ENCODE measurements at regions not wholly inside any gene's neighbourhood (a gene's known extent, or its start where the extent isn't known, plus 50 kb on each side); places are given as distances from the start of the nearest gene placed in this dataset.

GRCh38 chr2:71906357-71906973, 241.2 kb downstream of the CYP26B1 start:
- no peaks in the 10 kb centered on the region for H3K4me1 Mint-ChIP-seq
- peaks cover 3 to 9% of the 10 kb centered on the region in 2 donors for H3K27me3 Mint-ChIP-seq
- intact Hi-C loops (cut with micrococcal nuclease) = no loop called here
- H3K4me3 Mint-ChIP-seq = no peak overlapping the region
- ChIA-PET POLR2A (ENCODE audit: partially characterized antibody) (no interaction called here), CTCF (ENCODE audit: partially characterized antibody) (interaction anchor here (1.0 kb wide), 1 partner anchor 17 kb away, joined by 3 read pairs; no protein-coding TSS in a partner anchor)
- DNase-seq = no peak
- Histone ChIP-seq H3K36me3 (ENCODE audit: insufficient read depth, low read length) (no peaks in the 10 kb centered on the region), H3K4me1 (ENCODE audit: insufficient read depth, low read length) (no peaks in the 10 kb centered on the region), H3K27ac (ENCODE audit: low read depth, low read length) (no peak overlapping the region), H3K4me3 (ENCODE audit: low read length in 2 of 2) (no peak overlapping the region), H3K27me3 (ENCODE audit: insufficient read depth, low read length) (no peaks in the 10 kb centered on the region), H3K9me3 (ENCODE audit: control insufficient read depth in 1 of 2, low read length in 2 of 2) (no peaks in the 10 kb centered on the region)
- no peaks in the 10 kb centered on the region for H3K36me3 Mint-ChIP-seq
- H3K9me3 Mint-ChIP-seq = peaks cover 0 to 22% (median 8%) of the 10 kb centered on the region in 8 donors
- H3K27ac Mint-ChIP-seq = no peak overlapping the region

DNA sequence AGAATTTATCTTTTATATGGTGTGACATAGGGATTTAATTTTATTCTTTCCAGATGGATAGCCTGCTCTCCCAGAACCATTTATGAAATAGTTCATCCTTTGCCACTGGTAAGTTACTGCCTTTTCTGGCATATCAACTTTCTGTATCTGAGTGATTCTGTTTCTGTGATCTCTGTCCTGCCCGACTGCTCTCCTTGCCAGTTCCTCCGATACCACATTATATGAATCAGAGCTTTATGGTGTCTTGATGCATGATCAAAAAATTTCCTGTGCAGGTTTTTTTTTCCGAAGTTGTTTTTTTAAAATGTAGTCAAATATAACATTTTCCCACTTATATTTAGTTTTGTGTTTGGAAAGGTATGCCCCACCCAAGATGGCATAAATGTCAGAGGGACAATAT, 242.5 kb downstream of the CYP26B1 start:
- H3K9me3 ChIP-seq (ENCODE audit: control insufficient read depth in 1 of 2, low read length in 2 of 2) = no peaks in the 10 kb centered on the region
- ChIA-PET POLR2A (ENCODE audit: partially characterized antibody) (no interaction called here), CTCF (ENCODE audit: partially characterized antibody) (no interaction called here)
- no peaks in the 10 kb centered on the region for H3K4me1 ChIP-seq (ENCODE audit: insufficient read depth, low read length)
- H3K36me3 ChIP-seq (ENCODE audit: insufficient read depth, low read length) = no peaks in the 10 kb centered on the region
- no peak overlapping the region for H3K4me3 Mint-ChIP-seq
- peaks cover 0 to 18% (median 8%) of the 10 kb centered on the region in 8 donors for H3K9me3 Mint-ChIP-seq
- H3K4me1 Mint-ChIP-seq = no peaks in the 10 kb centered on the region
- intact Hi-C loops (cut with micrococcal nuclease) = no loop called here
- H3K27ac ChIP-seq (ENCODE audit: low read depth, low read length) = no peak overlapping the region
- no peaks in the 10 kb centered on the region for H3K27me3 ChIP-seq (ENCODE audit: insufficient read depth, low read length)
- no peak for DNase-seq
- no peak overlapping the region for H3K27ac Mint-ChIP-seq
- no peak overlapping the region for H3K4me3 ChIP-seq (ENCODE audit: low read length in 2 of 2)
- H3K36me3 Mint-ChIP-seq = no peaks in the 10 kb centered on the region
- H3K27me3 Mint-ChIP-seq = peaks cover 3 to 11% of the 10 kb centered on the region in 2 donors

GRCh38 chr2:71903841-71904240, 243.8 kb downstream of the CYP26B1 start:
- ChIA-PET CTCF (ENCODE audit: partially characterized antibody) (no interaction called here), POLR2A (ENCODE audit: partially characterized antibody) (no interaction called here)
- intact Hi-C loops (cut with micrococcal nuclease) = no loop called here
- H3K27me3 ChIP-seq (ENCODE audit: insufficient read depth, low read length) = no peaks in the 10 kb centered on the region
- H3K9me3 Mint-ChIP-seq = peaks cover 0 to 6% (median 0%) of the 10 kb centered on the region in 8 donors
- H3K27me3 Mint-ChIP-seq = peaks cover 3 to 12% of the 10 kb centered on the region in 2 donors
- H3K36me3 Mint-ChIP-seq = no peaks in the 10 kb centered on the region
- no peak overlapping the region for H3K27ac Mint-ChIP-seq
- no peak for DNase-seq
- no peaks in the 10 kb centered on the region for H3K9me3 ChIP-seq (ENCODE audit: control insufficient read depth in 1 of 2, low read length in 2 of 2)
- no peaks in the 10 kb centered on the region for H3K4me1 ChIP-seq (ENCODE audit: insufficient read depth, low read length)
- no peak overlapping the region for H3K27ac ChIP-seq (ENCODE audit: low read depth, low read length)
- no peaks in the 10 kb centered on the region for H3K36me3 ChIP-seq (ENCODE audit: insufficient read depth, low read length)
- peaks cover 0 to 1% (median 0%) of the 10 kb centered on the region in 4 donors for H3K4me1 Mint-ChIP-seq
- no peak overlapping the region for H3K4me3 ChIP-seq (ENCODE audit: low read length in 2 of 2)
- H3K4me3 Mint-ChIP-seq = no peak overlapping the region

- ChIA-PET POLR2A (ENCODE audit: partially characterized antibody) (no interaction called here), CTCF (ENCODE audit: partially characterized antibody) (no interaction called here)
- intact Hi-C loops (cut with micrococcal nuclease) = no loop called here
- H3K9me3 Mint-ChIP-seq = no peaks in the 10 kb centered on the region
- H3K27ac ChIP-seq (ENCODE audit: low read depth, low read length) = no peak overlapping the region
- no peaks in the 10 kb centered on the region for H3K36me3 ChIP-seq (ENCODE audit: insufficient read depth, low read length)
- peaks cover 4 to 7% of the 10 kb centered on the region in 2 donors for H3K27me3 Mint-ChIP-seq
- H3K4me1 Mint-ChIP-seq = peaks cover 0 to 1% (median 0%) of the 10 kb centered on the region in 4 donors
- H3K4me3 Mint-ChIP-seq = no peak overlapping the region
- no peaks in the 10 kb centered on the region for H3K36me3 Mint-ChIP-seq
- H3K4me3 ChIP-seq (ENCODE audit: low read length in 2 of 2) = no peak overlapping the region
- H3K27ac Mint-ChIP-seq = no peak overlapping the region
- H3K27me3 ChIP-seq (ENCODE audit: insufficient read depth, low read length) = no peaks in the 10 kb centered on the region
- H3K4me1 ChIP-seq (ENCODE audit: insufficient read depth, low read length) = no peaks in the 10 kb centered on the region
- DNase-seq = no peak
- no peaks in the 10 kb centered on the region for H3K9me3 ChIP-seq (ENCODE audit: control insufficient read depth in 1 of 2, low read length in 2 of 2)
Measured at GRCh38 chr2:71901466-71901865, 246.2 kb downstream of the CYP26B1 start.

DNA sequence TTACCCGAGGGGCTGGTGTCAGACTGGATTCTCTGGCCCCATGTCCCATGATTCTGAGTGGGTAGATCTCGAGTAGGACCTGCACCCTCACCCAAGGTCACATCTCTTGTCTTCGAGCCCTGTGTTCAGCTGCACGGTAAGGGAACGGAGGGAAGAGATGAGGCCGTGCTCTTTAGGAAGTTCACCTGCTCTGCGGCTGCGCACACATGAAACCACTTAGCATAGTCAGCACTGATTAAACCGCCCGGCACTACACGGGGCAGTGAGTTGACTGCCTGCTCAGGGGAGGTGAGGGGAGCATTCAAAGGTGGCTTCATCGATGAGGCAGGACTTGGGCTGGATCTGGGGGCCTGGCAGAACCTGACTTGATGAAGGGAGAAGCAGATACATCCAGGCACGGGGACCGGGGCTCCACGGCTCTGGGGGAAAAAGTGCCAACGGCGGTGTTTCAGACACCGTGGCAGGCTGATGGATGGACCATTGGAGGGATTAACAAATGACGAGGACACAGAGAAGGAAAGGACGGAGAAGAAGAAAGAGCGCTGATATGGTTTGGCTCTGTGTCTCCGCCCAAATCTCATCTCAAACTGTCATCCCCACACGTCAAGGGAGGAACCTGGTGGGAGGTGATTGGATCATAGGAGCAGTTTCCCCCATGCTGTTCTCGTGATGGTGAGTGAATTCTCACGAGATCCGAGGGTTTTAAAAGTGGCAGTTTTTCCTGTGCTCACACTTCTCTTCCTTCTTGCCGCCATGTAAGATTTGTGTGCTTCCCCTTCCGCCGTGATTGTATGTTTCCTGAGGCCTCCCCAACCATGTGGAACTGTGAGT, 248.6 kb downstream of the CYP26B1 start:
- Histone ChIP-seq H3K9me3 (ENCODE audit: control insufficient read depth in 1 of 2, low read length in 2 of 2) (no peaks in the 10 kb centered on the region), H3K36me3 (ENCODE audit: insufficient read depth, low read length) (no peaks in the 10 kb centered on the region), H3K27me3 (ENCODE audit: insufficient read depth, low read length) (no peaks in the 10 kb centered on the region), H3K27ac (ENCODE audit: low read depth, low read length) (no peak overlapping the region), H3K4me3 (ENCODE audit: low read length in 2 of 2) (no peak overlapping the region), H3K4me1 (ENCODE audit: insufficient read depth, low read length) (no peaks in the 10 kb centered on the region)
- Mint-ChIP-seq H3K27me3 (peaks cover 3 to 4% of the 10 kb centered on the region in 2 donors), H3K27ac (no peak overlapping the region), H3K4me3 (no peak overlapping the region), H3K36me3 (no peaks in the 10 kb centered on the region), H3K9me3 (no peaks in the 10 kb centered on the region), H3K4me1 (peaks cover 0 to 1% (median 0%) of the 10 kb centered on the region in 4 donors)
- intact Hi-C loops (cut with micrococcal nuclease) = no loop called here
- CTCF ChIA-PET (ENCODE audit: partially characterized antibody) = no interaction called here
- DNase-seq = no peak
- POLR2A ChIA-PET (ENCODE audit: partially characterized antibody) = no interaction called here

GRCh38 chr2:71898375-71898774, 249.3 kb downstream of the CYP26B1 start:
- H3K27ac ChIP-seq (ENCODE audit: low read depth, low read length) = no peak overlapping the region
- intact Hi-C loops (cut with micrococcal nuclease) = no loop called here
- peaks cover 0 to 1% (median 0%) of the 10 kb centered on the region in 4 donors for H3K4me1 Mint-ChIP-seq

GRCh38 chr2:71897836-71898235, 249.8 kb downstream of the CYP26B1 start:
- Mint-ChIP-seq H3K4me3 (no peak overlapping the region), H3K4me1 (peaks cover 0 to 1% (median 0%) of the 10 kb centered on the region in 4 donors), H3K9me3 (no peaks in the 10 kb centered on the region), H3K36me3 (no peaks in the 10 kb centered on the region), H3K27ac (no peak overlapping the region), H3K27me3 (peaks cover 3 to 4% of the 10 kb centered on the region in 2 donors)
- ChIA-PET CTCF (ENCODE audit: partially characterized antibody) (interaction anchor here (1.6 kb wide), 1 partner anchor 26 kb away, joined by 4 read pairs; no protein-coding TSS in a partner anchor), POLR2A (ENCODE audit: partially characterized antibody) (no interaction called here)
- Histone ChIP-seq H3K27me3 (ENCODE audit: insufficient read depth, low read length) (no peaks in the 10 kb centered on the region), H3K9me3 (ENCODE audit: control insufficient read depth in 1 of 2, low read length in 2 of 2) (no peaks in the 10 kb centered on the region), H3K4me1 (ENCODE audit: insufficient read depth, low read length) (no peaks in the 10 kb centered on the region), H3K4me3 (ENCODE audit: low read length in 2 of 2) (no peak overlapping the region), H3K36me3 (ENCODE audit: insufficient read depth, low read length) (no peaks in the 10 kb centered on the region), H3K27ac (ENCODE audit: low read depth, low read length) (no peak overlapping the region)
- intact Hi-C loops (cut with micrococcal nuclease) = no loop called here
- DNase-seq = no peak

More at GRCh38 chr2:71898375-71898774, 249.3 kb downstream of the CYP26B1 start:
- Mint-ChIP-seq H3K36me3 (no peaks in the 10 kb centered on the region), H3K9me3 (no peaks in the 10 kb centered on the region), H3K4me3 (no peak overlapping the region), H3K27ac (no peak overlapping the region), H3K27me3 (peaks cover 3 to 4% of the 10 kb centered on the region in 2 donors)
- no peak for DNase-seq
- no peaks in the 10 kb centered on the region for H3K4me1 ChIP-seq (ENCODE audit: insufficient read depth, low read length)
- no peaks in the 10 kb centered on the region for H3K36me3 ChIP-seq (ENCODE audit: insufficient read depth, low read length)
- H3K4me3 ChIP-seq (ENCODE audit: low read length in 2 of 2) = no peak overlapping the region
- H3K27me3 ChIP-seq (ENCODE audit: insufficient read depth, low read length) = no peaks in the 10 kb centered on the region
- H3K9me3 ChIP-seq (ENCODE audit: control insufficient read depth in 1 of 2, low read length in 2 of 2) = no peaks in the 10 kb centered on the region
- ChIA-PET POLR2A (ENCODE audit: partially characterized antibody) (no interaction called here), CTCF (ENCODE audit: partially characterized antibody) (interaction anchor here (1.6 kb wide), 1 partner anchor 26 kb away, joined by 4 read pairs; no protein-coding TSS in a partner anchor)
